ENCODE measurements at regions not wholly inside any gene's neighbourhood (a gene's known extent, or its start where the extent isn't known, plus 50 kb on each side); places are given as distances from the start of the nearest gene placed in this dataset.
"Not testable (repeated sequence)": the region's sequence is repeated elsewhere in the genome, so short reads cannot be mapped to it uniquely, and the experiment has no call there.

GRCh38 chr3:26193558-26193957, 403.7 kb downstream of the OXSM start:
- DNase-seq: no peak

GRCh38 chr3:26196781-26197180, 406.9 kb downstream of the OXSM start:
- DNase-seq: no peak

- no peak for DNase-seq
Measured at GRCh38 chr3:26198609-26199008, 408.7 kb downstream of the OXSM start.

GRCh38 chr3:26202169-26202568, 412.3 kb downstream of the OXSM start:
- DNase-seq: no peak

GRCh38 chr3:26205475-26205874, 415.6 kb downstream of the OXSM start:
- no peak for DNase-seq

- no peak for DNase-seq
Measured at GRCh38 chr3:26208201-26208600, 414.4 kb upstream of the LRRC3B start.

- no peak for DNase-seq
Measured at GRCh38 chr3:26229801-26230200, 392.8 kb upstream of the LRRC3B start.

- no peak for DNase-seq
Measured at GRCh38 chr3:26233374-26233773, 389.2 kb upstream of the LRRC3B start.

- no peak for DNase-seq
Measured at GRCh38 chr3:26236531-26236930, 386.0 kb upstream of the LRRC3B start.

GRCh38 chr3:26237036-26237682, 385.4 kb upstream of the LRRC3B start:
- no peak for DNase-seq

GRCh38 chr3:26244586-26244985, 378.0 kb upstream of the LRRC3B start:
- DNase-seq: not testable (repeated sequence)

GRCh38 chr3:26245236-26245635, 377.3 kb upstream of the LRRC3B start:
- no peak for DNase-seq

- no peak for DNase-seq
Measured at GRCh38 chr3:26246901-26247300, 375.7 kb upstream of the LRRC3B start.

GRCh38 chr3:26247712-26248111, 374.9 kb upstream of the LRRC3B start:
- DNase-seq: no peak

- no peak for DNase-seq
Measured at GRCh38 chr3:26252001-26252400, 370.6 kb upstream of the LRRC3B start.

GRCh38 chr3:26256224-26256623, 366.3 kb upstream of the LRRC3B start:
- DNase-seq: no peak

GRCh38 chr3:26259176-26259575, 363.4 kb upstream of the LRRC3B start:
- no peak for DNase-seq

- no peak for DNase-seq
Measured at GRCh38 chr3:26260139-26260538, 362.4 kb upstream of the LRRC3B start.

- DNase-seq: no peak
Measured at GRCh38 chr3:26264708-26265107, 357.9 kb upstream of the LRRC3B start.

GRCh38 chr3:26271848-26272247, 350.7 kb upstream of the LRRC3B start:
- DNase-seq: no peak

- no peak for DNase-seq
Measured at GRCh38 chr3:26273196-26273595, 349.4 kb upstream of the LRRC3B start.

- DNase-seq: no peak
Measured at GRCh38 chr3:26279091-26279490, 343.5 kb upstream of the LRRC3B start.

- no peak for DNase-seq
Measured at GRCh38 chr3:26280517-26280916, 342.1 kb upstream of the LRRC3B start.

GRCh38 chr3:26281284-26281985, 341.1 kb upstream of the LRRC3B start:
- no peak for DNase-seq

- not testable (repeated sequence) for DNase-seq
Measured at GRCh38 chr3:26284503-26284902, 338.1 kb upstream of the LRRC3B start.
